Mesenchymal stem cell (in vitro differentiated cells and primary cell): ENCODE measurements at regions not wholly inside any gene's neighbourhood (a gene's known extent, or its start where the extent isn't known, plus 50 kb on each side); places are given as distances from the start of the nearest gene placed in this dataset.

ENCODE experiments used
- DNase-seq: peaks from one replicate; pipeline ENCODE4 v3.0.0-alpha.2; 2013
- H2AFZ ChIP-seq: one replicate; pipeline ENCODE4 v1.6.1; 2013; ENCODE audit warnings: low read depth, mild to moderate bottlenecking, control low read depth, inconsistent platforms, low read length, moderate library complexity
- H2AK5ac ChIP-seq: 2 replicates; pipeline ENCODE4 v1.6.1; 2013; ENCODE audit warnings: low read length, moderate library complexity, mild to moderate bottlenecking, inconsistent platforms; ENCODE audit not compliant: severe bottlenecking
- H2BK120ac ChIP-seq: one replicate; pipeline ENCODE4 v1.6.1; 2013; ENCODE audit warnings: low read depth, mild to moderate bottlenecking, inconsistent platforms, low read length, moderate library complexity
- H2BK12ac ChIP-seq, 2 experiments: one replicate each; pipeline ENCODE4 v1.6.1; 2013; ENCODE audit warnings: inconsistent platforms in 2 of 2, low read length in 2 of 2, mild to moderate bottlenecking in 2 of 2, moderate library complexity in 2 of 2, control low read depth in 1 of 2
- H2BK15ac ChIP-seq: one replicate; pipeline ENCODE4 v1.6.1; 2013; ENCODE audit warnings: mild to moderate bottlenecking, low read depth, inconsistent platforms; ENCODE audit not compliant: poor library complexity, severe bottlenecking
- H2BK5ac ChIP-seq: 2 replicates; pipeline ENCODE4 v1.6.1; 2013; ENCODE audit warnings: low read depth, mild to moderate bottlenecking, low read length, control low read depth, inconsistent platforms; ENCODE audit not compliant: poor library complexity, severe bottlenecking
- H3K14ac ChIP-seq, 2 experiments: one replicate each; pipeline ENCODE4 v1.6.1; 2013; ENCODE audit warnings: inconsistent platforms in 2 of 2, low read length in 2 of 2, control low read depth in 1 of 2, mild to moderate bottlenecking in 1 of 2, moderate library complexity in 1 of 2
- H3K18ac ChIP-seq, 2 experiments: one replicate each; pipeline ENCODE4 v1.6.1; 2013; ENCODE audit warnings: inconsistent platforms in 2 of 2, low read length in 2 of 2, control low read depth in 1 of 2, low read depth in 1 of 2, mild to moderate bottlenecking in 1 of 2
- H3K23ac ChIP-seq, 2 experiments: one replicate each; pipeline ENCODE4 v1.6.1; 2013; ENCODE audit warnings: inconsistent platforms in 2 of 2, low read length in 2 of 2, mild to moderate bottlenecking in 2 of 2, moderate library complexity in 2 of 2, control low read depth in 1 of 2
- H3K27ac ChIP-seq: 2 replicates; pipeline ENCODE4 v1.5.1; 2013; ENCODE audit warnings: mild to moderate bottlenecking, moderate library complexity, low read length, control low read depth, inconsistent platforms; ENCODE audit not compliant: poor library complexity, severe bottlenecking
- H3K27me3 ChIP-seq, 2 experiments: 2 replicates each; pipeline versions ENCODE4 v1.6.1 to v1.7.0; 2013; ENCODE audit warnings: low read length in 2 of 2, mild to moderate bottlenecking in 2 of 2, moderate library complexity in 2 of 2, control low read depth in 1 of 2, inconsistent platforms in 1 of 2; ENCODE audit not compliant: control insufficient read depth in 1 of 2, insufficient read depth in 1 of 2
- H3K36me3 ChIP-seq, 2 experiments: 2 replicates each; pipeline versions ENCODE4 v1.6.1 to v1.7.0; 2013; ENCODE audit warnings: low read length in 2 of 2, control low read depth in 1 of 2, inconsistent platforms in 1 of 2, low read depth in 1 of 2, mild to moderate bottlenecking in 1 of 2; ENCODE audit not compliant: insufficient read depth in 2 of 2, control insufficient read depth in 1 of 2
- H3K4ac ChIP-seq, 2 experiments: one replicate each; pipeline ENCODE4 v1.6.1; 2013; ENCODE audit warnings: inconsistent platforms in 2 of 2, low read length in 2 of 2, mild to moderate bottlenecking in 2 of 2, moderate library complexity in 2 of 2, control low read depth in 1 of 2, low read depth in 1 of 2
- H3K4me1 ChIP-seq: 2 replicates; pipeline ENCODE4 v1.6.1; 2013; ENCODE audit warnings: low read depth, low read length, control low read depth; ENCODE audit not compliant: control insufficient read depth, insufficient read depth
- H3K4me2 ChIP-seq: 2 replicates; pipeline ENCODE4 v1.6.1; 2013; ENCODE audit warnings: low read length, mild to moderate bottlenecking, inconsistent platforms; ENCODE audit not compliant: poor library complexity, severe bottlenecking
- H3K4me3 ChIP-seq, 2 experiments: 2 replicates each; pipeline versions ENCODE4 v1.5.1 to v1.7.0; 2013; ENCODE audit warnings: low read length in 2 of 2, mild to moderate bottlenecking in 2 of 2, control low read depth in 1 of 2, low read depth in 1 of 2; ENCODE audit not compliant: insufficient read depth in 1 of 2
- H3K79me1 ChIP-seq: replicated peaks from 2 replicates; pipeline ENCODE4 v1.6.1; 2013; ENCODE audit warnings: mild to moderate bottlenecking, control low read depth, low read length, inconsistent platforms; ENCODE audit not compliant: poor library complexity, severe bottlenecking
- H3K9ac ChIP-seq: 2 replicates; pipeline ENCODE4 v1.7.0; 2013; ENCODE audit warnings: mild to moderate bottlenecking, low read length, moderate library complexity
- H3K9me3 ChIP-seq: 2 replicates; pipeline ENCODE4 v1.7.0; 2013; ENCODE audit warnings: mild to moderate bottlenecking, low read length; ENCODE audit not compliant: control insufficient read depth
- H4K8ac ChIP-seq: one replicate; pipeline ENCODE4 v1.6.1; 2013; ENCODE audit warnings: inconsistent platforms, mild to moderate bottlenecking, low read length, moderate library complexity
- H4K91ac ChIP-seq: one replicate; pipeline ENCODE4 v1.6.1; 2013; ENCODE audit warnings: mild to moderate bottlenecking, low read length, inconsistent platforms
- WGBS: methylation state at CpG from one replicate; pipeline ENCODE4 v1.1.7; 2013; ENCODE audit warnings: mixed read lengths; 5-methylcytosine and 5-hydroxymethylcytosine counted together

DNA sequence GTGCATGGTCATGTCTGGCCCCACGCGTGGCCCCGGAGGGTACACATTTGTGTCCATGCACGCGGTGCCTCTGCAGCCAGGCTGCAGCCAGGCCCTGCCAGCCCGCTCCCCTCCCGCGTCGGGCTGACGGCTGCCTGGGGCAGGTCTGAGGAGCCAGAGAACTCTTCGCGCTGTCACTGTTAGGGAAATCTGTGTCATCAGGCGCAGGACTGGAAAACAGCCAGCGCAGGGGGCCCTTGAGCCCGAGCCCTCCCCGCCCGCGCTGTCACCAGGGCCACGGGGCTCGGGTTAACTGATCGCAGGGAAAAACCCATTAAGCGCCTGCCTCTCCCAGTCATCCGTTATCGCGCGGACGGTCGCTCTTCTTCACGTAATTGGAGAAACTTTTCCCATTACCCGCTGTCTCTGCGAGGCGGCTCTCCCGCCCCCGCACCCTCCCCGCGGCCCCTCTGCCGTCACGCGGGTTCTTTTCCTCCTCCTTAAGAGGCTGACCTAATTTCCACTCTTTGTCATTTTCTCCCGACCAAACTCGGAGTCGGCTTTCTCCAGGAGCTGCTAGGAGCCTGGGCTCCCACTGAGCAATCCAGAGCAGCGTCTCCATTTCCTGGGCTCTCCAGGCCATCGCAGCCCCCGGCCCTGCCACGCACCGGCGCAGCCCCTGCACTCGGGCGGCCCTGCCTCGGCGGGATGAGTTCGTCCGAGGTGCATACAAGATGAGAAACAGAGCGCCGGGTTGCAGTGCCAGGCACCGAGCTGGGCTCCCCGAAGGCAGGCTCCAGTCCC, 57.5 kb upstream of the PRR23E start:
- Histone ChIP-seq H3K27me3 (peaks cover 64 to 82% of the 10 kb centered on the region in 2 experiments), H3K18ac (no peak overlapping the region), H3K4ac (no peak overlapping the region), H3K9ac (peak overlapping the region; percentile 59), H3K4me3 (peak overlapping the region in 1 of 2 experiments; percentile 66), H3K79me1 (no peaks in the 10 kb centered on the region), H2BK12ac (no peak overlapping the region), H2AK5ac (no peak overlapping the region), H3K14ac (no peak overlapping the region), H3K36me3 (no peaks in the 10 kb centered on the region), H2BK120ac (no peak overlapping the region), H4K91ac (no peak overlapping the region), H2BK15ac (no peak overlapping the region), H3K9me3 (no peaks in the 10 kb centered on the region), H2BK5ac (no peak overlapping the region), H3K4me2 (peak overlapping the region; percentile 5), H3K23ac (no peak overlapping the region), H2AFZ (no peak overlapping the region), H3K27ac (no peak overlapping the region), H4K8ac (no peak overlapping the region), H3K4me1 (peaks cover 7% of the 10 kb centered on the region)
- WGBS, result 10% methylated on average over 58 of the region's 58 CpGs
- DNase-seq, result peak; percentile 39

DNA sequence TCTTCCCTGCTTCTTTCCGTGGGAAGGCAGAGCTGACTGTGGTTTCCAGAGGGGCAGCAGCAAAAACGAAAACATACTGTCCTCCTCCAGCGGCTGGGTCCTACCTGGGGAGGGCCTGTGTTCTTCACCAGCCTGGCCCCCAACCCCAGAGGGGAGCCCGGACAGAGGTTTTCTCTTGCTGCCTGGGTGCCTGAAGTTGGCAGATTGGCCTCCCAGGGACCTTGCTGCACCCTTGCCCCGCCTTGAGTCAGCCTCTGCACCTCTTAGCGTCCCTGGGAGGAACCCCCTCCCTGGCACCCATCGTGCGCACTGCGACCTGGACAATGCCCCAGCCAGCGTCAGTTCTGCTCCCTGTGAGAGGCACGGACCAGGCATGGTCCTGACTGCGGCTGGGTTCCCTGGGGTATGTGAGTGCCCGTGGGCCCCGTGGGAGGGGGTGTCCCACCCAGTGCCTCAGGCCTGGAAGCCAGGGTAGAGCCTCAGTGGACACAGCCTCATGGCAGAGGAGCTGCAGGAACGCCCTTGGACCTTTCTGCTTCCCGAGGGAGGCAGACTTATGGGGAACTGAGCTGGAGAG, 56.8 kb upstream of the PRR23E start:
- H4K91ac ChIP-seq, result no peak overlapping the region
- H3K23ac ChIP-seq, result no peak overlapping the region
- H3K4me1 ChIP-seq, result peaks cover 7% of the 10 kb centered on the region
- no peak overlapping the region for H3K27ac ChIP-seq
- H3K4ac ChIP-seq, result no peak overlapping the region
- H3K79me1 ChIP-seq, result no peaks in the 10 kb centered on the region
- no peak overlapping the region for H3K14ac ChIP-seq
- H4K8ac ChIP-seq, result no peak overlapping the region
- WGBS, result 73% methylated on average over 16 of the region's 16 CpGs
- no peak overlapping the region for H2AK5ac ChIP-seq
- no peaks in the 10 kb centered on the region for H3K9me3 ChIP-seq
- no peak overlapping the region for H3K18ac ChIP-seq
- no peak overlapping the region for H2AFZ ChIP-seq
- H2BK12ac ChIP-seq, result no peak overlapping the region
- H3K4me3 ChIP-seq, result peak overlapping the region in 1 of 2 experiments; percentile 66
- H3K27me3 ChIP-seq, result peaks cover 64 to 84% of the 10 kb centered on the region in 2 experiments
- H2BK5ac ChIP-seq, result no peak overlapping the region
- H2BK120ac ChIP-seq, result no peak overlapping the region
- no peaks in the 10 kb centered on the region for H3K36me3 ChIP-seq
- H3K4me2 ChIP-seq, result no peak overlapping the region
- H2BK15ac ChIP-seq, result no peak overlapping the region
- peak overlapping the region; percentile 59 for H3K9ac ChIP-seq
- no peak for DNase-seq

- Histone ChIP-seq H2AK5ac (no peak overlapping the region), H2BK15ac (no peak overlapping the region), H2BK120ac (no peak overlapping the region), H3K27me3 (peaks cover 64 to 80% of the 10 kb centered on the region in 2 experiments), H3K4me2 (no peak overlapping the region), H3K23ac (no peak overlapping the region), H3K4me3 (no peak overlapping the region), H3K4me1 (peaks cover 7% of the 10 kb centered on the region), H2AFZ (no peak overlapping the region), H4K91ac (no peak overlapping the region), H3K9me3 (no peaks in the 10 kb centered on the region), H2BK5ac (no peak overlapping the region), H3K18ac (no peak overlapping the region), H3K27ac (no peak overlapping the region), H3K9ac (no peak overlapping the region), H3K4ac (no peak overlapping the region), H3K79me1 (no peaks in the 10 kb centered on the region), H3K36me3 (no peaks in the 10 kb centered on the region), H4K8ac (no peak overlapping the region), H3K14ac (no peak overlapping the region), H2BK12ac (no peak overlapping the region)
- DNase-seq, result no peak
- 85% methylated on average over 4 of the region's 4 CpGs for WGBS
These were observed 56.2 kb upstream of the PRR23E start for GRCh38 chr3:127136706-127137105.

- no peak overlapping the region for H2BK5ac ChIP-seq
- 81% methylated on average over 8 of the region's 8 CpGs for WGBS
- H3K9me3 ChIP-seq, result no peaks in the 10 kb centered on the region
- H3K27ac ChIP-seq, result no peak overlapping the region
- no peak overlapping the region for H2BK12ac ChIP-seq
- H2BK15ac ChIP-seq, result no peak overlapping the region
- no peak for DNase-seq
- H3K36me3 ChIP-seq, result no peaks in the 10 kb centered on the region
- H3K4me1 ChIP-seq, result peaks cover 7% of the 10 kb centered on the region
- H2BK120ac ChIP-seq, result no peak overlapping the region
- H2AK5ac ChIP-seq, result no peak overlapping the region
- H3K4me2 ChIP-seq, result no peak overlapping the region
- H3K4ac ChIP-seq, result no peak overlapping the region
- H4K91ac ChIP-seq, result no peak overlapping the region
- no peak overlapping the region for H3K4me3 ChIP-seq
- no peaks in the 10 kb centered on the region for H3K79me1 ChIP-seq
- H3K9ac ChIP-seq, result no peak overlapping the region
- H3K18ac ChIP-seq, result no peak overlapping the region
- H3K27me3 ChIP-seq, result peaks cover 64 to 76% of the 10 kb centered on the region in 2 experiments
- no peak overlapping the region for H3K14ac ChIP-seq
- H4K8ac ChIP-seq, result no peak overlapping the region
- H3K23ac ChIP-seq, result no peak overlapping the region
- H2AFZ ChIP-seq, result no peak overlapping the region
These were observed 55.8 kb upstream of the PRR23E start for GRCh38 chr3:127137113-127137512.
